Esophagus squamous epithelium (tissue), 4 donors: ENCODE measurements at regions not wholly inside any gene's neighbourhood (a gene's known extent, or its start where the extent isn't known, plus 50 kb on each side); places are given as distances from the start of the nearest gene placed in this dataset.

Source experiments
- CTCF ChIP-seq, 6 experiments: fragments of 450-650 bp in 4 of 6; fragments of 200-600 bp in 2 of 6; sonication (generic) in 2 of 6; IDR thresholded peaks; one replicate each; pipeline ENCODE4 v1.5.1; 2016 to 2019; ENCODE audit warnings: antibody characterized with exemption in 6 of 6, mild to moderate bottlenecking in 4 of 6, moderate library complexity in 4 of 6
- POLR2A ChIP-seq, 4 donors: fragments of 450-650 bp; IDR thresholded peaks; one replicate each; pipeline ENCODE4 v1.6.1; 2017; ENCODE audit warnings: antibody characterized with exemption in 4 of 4, mild to moderate bottlenecking in 4 of 4, moderate library complexity in 3 of 4

- no peak for TF ChIP-seq POLR2A (IDR thresholded peaks at IDR 0.05)
- no peak for TF ChIP-seq CTCF (IDR thresholded peaks at IDR 0.05)
Observed at GRCh38 chr16:86214326-86215232, 295.7 kb upstream of the FOXF1 start.
